Activated B cell treated with CpG ODN at 0.5 μM for 24 hours (primary cell): ENCODE measurements at regions not wholly inside any gene's neighbourhood (a gene's known extent, or its start where the extent isn't known, plus 50 kb on each side); places are given as distances from the start of the nearest gene placed in this dataset.

ENCODE experiments used
- ATAC-seq: fragments of 200-7000 bp; cut with Tn5 transposase; one replicate; pipeline ENCODE4 v1.10.0; 2021; ENCODE audit warnings: low read depth, mild to moderate bottlenecking, moderate library complexity
- CTCF ChIA-PET: fragments of 350-600 bp; sonication (Branson Sonifier 250); formaldehyde crosslinking; loops from one replicate; lab custom pipeline; 2021; ENCODE audit warnings: antibody characterized with exemption; lab: Charles Lee
- POLR2A ChIA-PET: fragments of 350-600 bp; sonication (Branson Sonifier 250); formaldehyde crosslinking; loops from one replicate; lab custom pipeline; 2021; ENCODE audit warnings: antibody characterized with exemption; lab: Charles Lee
- DNase-seq: peaks from one replicate; pipeline ENCODE4 v3.0.0; 2022
- H3K27ac Mint-ChIP-seq: one replicate; pipeline ENCODE4 v1.8.0; 2020; ENCODE audit warnings: mixed read lengths
- H3K27me3 Mint-ChIP-seq: one replicate; pipeline ENCODE4 v1.8.0; 2021; ENCODE audit warnings: mixed read lengths
- H3K36me3 Mint-ChIP-seq: one replicate; pipeline ENCODE4 v1.8.0; 2021; ENCODE audit warnings: low read depth, mixed read lengths
- H3K4me1 Mint-ChIP-seq: one replicate; pipeline ENCODE4 v1.8.0; 2021; ENCODE audit warnings: mixed read lengths
- H3K4me3 Mint-ChIP-seq: one replicate; pipeline ENCODE4 v1.8.0; 2020; ENCODE audit warnings: mild to moderate bottlenecking, mixed read lengths
- H3K9me3 Mint-ChIP-seq: one replicate; pipeline ENCODE4 v1.8.0; 2020; ENCODE audit warnings: mixed read lengths
- CTCF ChIP-seq: fragments of 200-600 bp; IDR thresholded peaks from one replicate; pipeline ENCODE4 v1.8.0; 2022; ENCODE audit warnings: antibody characterized with exemption, mild to moderate bottlenecking
- intact Hi-C: fragments of 100-400 bp; cut with micrococcal nuclease; formaldehyde crosslinking; loops from one replicate; pipeline ENCODE4 v1.15.1; 2024

- no peaks in the 10 kb centered on the region for H3K4me1 Mint-ChIP-seq
- TF ChIP-seq CTCF, result no peak
- POLR2A ChIA-PET, result no interaction called here
- CTCF ChIA-PET, result no interaction called here
- no peaks in the 10 kb centered on the region for H3K36me3 Mint-ChIP-seq
- DNase-seq (no peak), ATAC-seq (no peak)
- H3K27ac Mint-ChIP-seq, result no peak overlapping the region
- H3K9me3 Mint-ChIP-seq, result peaks cover 5% of the 10 kb centered on the region
- intact Hi-C loops, result no loop called here
- no peak overlapping the region for H3K4me3 Mint-ChIP-seq
- no peaks in the 10 kb centered on the region for H3K27me3 Mint-ChIP-seq
Observed at GRCh38 chr13:59034198-59034597, 1129.5 kb downstream of the DIAPH3 start.

- Mint-ChIP-seq H3K4me3 (no peak overlapping the region), H3K27me3 (no peaks in the 10 kb centered on the region), H3K4me1 (no peaks in the 10 kb centered on the region), H3K27ac (no peak overlapping the region), H3K36me3 (no peaks in the 10 kb centered on the region), H3K9me3 (no peaks in the 10 kb centered on the region)
- ATAC-seq, result no peak
- CTCF ChIA-PET, result no interaction called here
- POLR2A ChIA-PET, result no interaction called here
- no peak for DNase-seq
- no peak for TF ChIP-seq CTCF
- intact Hi-C loops, result no loop called here
Observed at GRCh38 chr13:59038824-59039223, 1124.9 kb downstream of the DIAPH3 start.

- no peaks in the 10 kb centered on the region for H3K36me3 Mint-ChIP-seq
- no peak for ATAC-seq
- intact Hi-C loops, result no loop called here
- peaks cover 2% of the 10 kb centered on the region for H3K9me3 Mint-ChIP-seq
- H3K27ac Mint-ChIP-seq, result no peak overlapping the region
- no peak for DNase-seq
- no peaks in the 10 kb centered on the region for H3K27me3 Mint-ChIP-seq
- no peak for TF ChIP-seq CTCF
- CTCF ChIA-PET, result no interaction called here
- no peaks in the 10 kb centered on the region for H3K4me1 Mint-ChIP-seq
- no peak overlapping the region for H3K4me3 Mint-ChIP-seq
- POLR2A ChIA-PET, result no interaction called here
Observed at GRCh38 chr13:59043016-59043415, 1120.7 kb downstream of the DIAPH3 start.

- H3K27me3 Mint-ChIP-seq, result no peaks in the 10 kb centered on the region
- ATAC-seq (no peak), DNase-seq (no peak)
- intact Hi-C loops, result no loop called here
- H3K4me1 Mint-ChIP-seq, result no peaks in the 10 kb centered on the region
- H3K4me3 Mint-ChIP-seq, result no peak overlapping the region
- ChIA-PET POLR2A (no interaction called here), CTCF (no interaction called here)
- no peak for TF ChIP-seq CTCF
- no peak overlapping the region for H3K27ac Mint-ChIP-seq
- H3K9me3 Mint-ChIP-seq, result peaks cover 2% of the 10 kb centered on the region
- no peaks in the 10 kb centered on the region for H3K36me3 Mint-ChIP-seq
Observed at GRCh38 chr13:59047546-59047945, 1116.2 kb downstream of the DIAPH3 start.

GRCh38 chr13:59061621-59062020 lies 1102.1 kb downstream of the DIAPH3 start:
- H3K27ac Mint-ChIP-seq, result no peak overlapping the region
- POLR2A ChIA-PET, result no interaction called here
- TF ChIP-seq CTCF, result no peak
- no peaks in the 10 kb centered on the region for H3K4me1 Mint-ChIP-seq
- intact Hi-C loops, result no loop called here
- H3K9me3 Mint-ChIP-seq, result no peaks in the 10 kb centered on the region
- H3K4me3 Mint-ChIP-seq, result no peak overlapping the region
- H3K36me3 Mint-ChIP-seq, result no peaks in the 10 kb centered on the region
- ATAC-seq (no peak), DNase-seq (no peak)
- CTCF ChIA-PET, result no interaction called here
- H3K27me3 Mint-ChIP-seq, result no peaks in the 10 kb centered on the region
